Glutamatergic neuron (in vitro differentiated cells): ENCODE measurements at regions not wholly inside any gene's neighbourhood (a gene's known extent, or its start where the extent isn't known, plus 50 kb on each side); places are given as distances from the start of the nearest gene placed in this dataset.

ENCODE experiments used
- DNase-seq: peaks from one replicate; pipeline ENCODE4 v3.0.0; 2022
- H3K27ac Mint-ChIP-seq: one replicate; pipeline ENCODE4 v1.8.0; 2020; ENCODE audit warnings: mild to moderate bottlenecking, mixed read lengths, inconsistent platforms; ENCODE audit not compliant: unreplicated experiment
- H3K27me3 Mint-ChIP-seq: one replicate; pipeline ENCODE4 v1.8.0; 2020; ENCODE audit warnings: mild to moderate bottlenecking, moderate library complexity, mixed read lengths, inconsistent platforms; ENCODE audit not compliant: unreplicated experiment
- H3K36me3 Mint-ChIP-seq: one replicate; pipeline ENCODE4 v1.8.0; 2020; ENCODE audit warnings: mild to moderate bottlenecking, mixed read lengths, inconsistent platforms; ENCODE audit not compliant: unreplicated experiment
- H3K4me1 Mint-ChIP-seq: one replicate; pipeline ENCODE4 v1.8.0; 2020; ENCODE audit warnings: mild to moderate bottlenecking, low read depth, mixed read lengths, inconsistent platforms; ENCODE audit not compliant: unreplicated experiment
- H3K4me3 Mint-ChIP-seq: one replicate; pipeline ENCODE4 v1.8.0; 2020; ENCODE audit warnings: mild to moderate bottlenecking, mixed read lengths, inconsistent platforms; ENCODE audit not compliant: unreplicated experiment
- H3K9me3 Mint-ChIP-seq: one replicate; pipeline ENCODE4 v1.8.0; 2020; ENCODE audit warnings: mild to moderate bottlenecking, moderate library complexity, mixed read lengths, inconsistent platforms; ENCODE audit not compliant: unreplicated experiment
- TF ChIP-seq, protein P1 (sequence below): fragments of 200-600 bp; sonication (generic); IDR thresholded peaks from one replicate; pipeline ENCODE4 v1.5.0; 2021; ENCODE audit not compliant: partially characterized antibody, unreplicated experiment

DNA sequence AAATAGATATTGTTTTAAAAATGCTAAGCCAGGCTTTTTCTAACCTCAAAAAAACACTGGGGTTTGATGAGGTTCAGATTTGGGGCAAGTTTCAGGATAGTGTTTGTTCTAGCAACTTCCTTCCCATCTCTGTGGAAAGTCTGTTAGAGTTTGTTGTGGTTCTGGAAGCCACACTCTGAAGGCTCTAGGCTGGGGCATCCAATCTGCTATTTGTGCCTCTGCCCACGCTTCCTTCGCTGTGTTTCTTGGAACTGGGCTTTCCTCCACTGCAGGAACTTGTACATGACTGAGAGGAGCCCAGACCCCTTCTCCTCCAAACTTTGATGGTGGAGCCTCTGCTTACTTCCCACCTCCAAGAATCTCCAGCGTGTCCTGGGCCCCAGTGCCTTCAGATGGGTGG lies 108.5 kb upstream of the SLC25A13 start:
- Mint-ChIP-seq H3K27me3 (no peaks in the 10 kb centered on the region), H3K4me1 (no peaks in the 10 kb centered on the region), H3K9me3 (no peaks in the 10 kb centered on the region), H3K27ac (no peak overlapping the region), H3K4me3 (no peak overlapping the region), H3K36me3 (no peaks in the 10 kb centered on the region)
- no peak for DNase-seq
- TF ChIP-seq, protein P1, sequence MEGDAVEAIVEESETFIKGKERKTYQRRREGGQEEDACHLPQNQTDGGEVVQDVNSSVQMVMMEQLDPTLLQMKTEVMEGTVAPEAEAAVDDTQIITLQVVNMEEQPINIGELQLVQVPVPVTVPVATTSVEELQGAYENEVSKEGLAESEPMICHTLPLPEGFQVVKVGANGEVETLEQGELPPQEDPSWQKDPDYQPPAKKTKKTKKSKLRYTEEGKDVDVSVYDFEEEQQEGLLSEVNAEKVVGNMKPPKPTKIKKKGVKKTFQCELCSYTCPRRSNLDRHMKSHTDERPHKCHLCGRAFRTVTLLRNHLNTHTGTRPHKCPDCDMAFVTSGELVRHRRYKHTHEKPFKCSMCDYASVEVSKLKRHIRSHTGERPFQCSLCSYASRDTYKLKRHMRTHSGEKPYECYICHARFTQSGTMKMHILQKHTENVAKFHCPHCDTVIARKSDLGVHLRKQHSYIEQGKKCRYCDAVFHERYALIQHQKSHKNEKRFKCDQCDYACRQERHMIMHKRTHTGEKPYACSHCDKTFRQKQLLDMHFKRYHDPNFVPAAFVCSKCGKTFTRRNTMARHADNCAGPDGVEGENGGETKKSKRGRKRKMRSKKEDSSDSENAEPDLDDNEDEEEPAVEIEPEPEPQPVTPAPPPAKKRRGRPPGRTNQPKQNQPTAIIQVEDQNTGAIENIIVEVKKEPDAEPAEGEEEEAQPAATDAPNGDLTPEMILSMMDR: no peak

DNA sequence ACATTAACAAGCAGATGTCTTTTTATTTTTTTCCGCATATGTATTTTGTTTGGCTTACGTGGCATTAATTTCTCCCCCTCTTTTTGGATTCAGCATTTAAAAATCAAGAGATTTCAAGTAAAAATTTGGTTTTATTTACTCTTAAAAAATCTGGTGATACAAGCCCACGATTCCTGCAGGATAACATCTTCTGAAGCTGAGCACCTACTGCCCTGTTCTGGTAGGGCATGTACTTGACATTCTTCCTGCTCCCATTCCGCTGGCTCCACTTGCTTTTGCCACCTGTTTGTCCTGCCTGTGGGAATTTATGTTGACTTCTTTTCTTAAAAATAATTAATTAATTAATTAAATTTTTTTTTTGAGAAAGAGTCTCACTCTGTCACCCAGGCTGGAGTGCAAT lies 105.2 kb upstream of the SLC25A13 start:
- no peaks in the 10 kb centered on the region for H3K9me3 Mint-ChIP-seq
- H3K27me3 Mint-ChIP-seq: no peaks in the 10 kb centered on the region
- H3K4me1 Mint-ChIP-seq: no peaks in the 10 kb centered on the region
- TF ChIP-seq, protein P1: no peak
- DNase-seq: no peak
- no peaks in the 10 kb centered on the region for H3K36me3 Mint-ChIP-seq
- H3K4me3 Mint-ChIP-seq: no peak overlapping the region
- H3K27ac Mint-ChIP-seq: no peak overlapping the region

DNA sequence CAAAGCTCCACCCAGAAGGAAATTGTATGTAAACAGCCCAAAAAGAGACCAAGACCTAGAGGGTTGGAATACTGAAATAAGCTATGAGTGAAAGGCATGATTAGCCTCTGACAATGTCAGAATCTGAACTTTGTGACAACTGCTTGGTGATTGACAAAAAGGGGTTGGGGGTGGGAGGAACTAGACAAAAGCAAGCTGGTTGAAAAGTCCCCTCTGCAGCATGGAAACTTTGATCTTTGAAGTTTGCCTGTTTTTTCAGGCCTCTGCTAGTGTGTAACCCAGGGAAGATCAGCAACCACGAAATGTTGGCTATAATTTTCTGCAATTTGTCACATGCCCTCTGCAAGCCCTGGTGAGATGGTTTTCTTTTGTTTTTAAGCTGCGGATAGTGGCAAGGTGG lies 104.8 kb upstream of the SLC25A13 start:
- no peak overlapping the region for H3K4me3 Mint-ChIP-seq
- no peak overlapping the region for H3K27ac Mint-ChIP-seq
- TF ChIP-seq, protein P1: no peak
- DNase-seq: no peak
- no peaks in the 10 kb centered on the region for H3K4me1 Mint-ChIP-seq
- no peaks in the 10 kb centered on the region for H3K36me3 Mint-ChIP-seq
- H3K9me3 Mint-ChIP-seq: no peaks in the 10 kb centered on the region
- no peaks in the 10 kb centered on the region for H3K27me3 Mint-ChIP-seq

DNA sequence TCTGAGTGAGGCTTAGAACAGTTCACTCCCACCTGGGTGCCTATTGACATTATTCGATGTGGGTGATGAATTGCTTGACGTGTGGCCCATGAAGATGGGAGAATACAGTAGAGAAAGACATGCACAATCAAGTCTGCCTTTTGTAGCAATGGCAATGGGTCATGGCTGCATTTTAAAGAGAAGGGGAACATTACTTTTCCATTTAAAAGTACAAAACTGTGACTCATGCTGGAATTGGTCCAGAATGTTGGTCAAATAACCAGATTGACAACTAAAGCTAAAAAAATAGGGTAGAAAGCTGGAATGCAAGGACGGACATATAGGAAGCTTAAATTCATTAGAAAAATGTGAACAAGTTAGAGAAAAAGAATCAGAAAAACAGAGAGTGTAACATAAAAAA lies 104.1 kb upstream of the SLC25A13 start:
- no peak overlapping the region for H3K4me3 Mint-ChIP-seq
- TF ChIP-seq, protein P1: no peak
- no peak for DNase-seq
- no peaks in the 10 kb centered on the region for H3K27me3 Mint-ChIP-seq
- no peaks in the 10 kb centered on the region for H3K36me3 Mint-ChIP-seq
- no peak overlapping the region for H3K27ac Mint-ChIP-seq
- H3K4me1 Mint-ChIP-seq: no peaks in the 10 kb centered on the region
- H3K9me3 Mint-ChIP-seq: no peaks in the 10 kb centered on the region

DNA sequence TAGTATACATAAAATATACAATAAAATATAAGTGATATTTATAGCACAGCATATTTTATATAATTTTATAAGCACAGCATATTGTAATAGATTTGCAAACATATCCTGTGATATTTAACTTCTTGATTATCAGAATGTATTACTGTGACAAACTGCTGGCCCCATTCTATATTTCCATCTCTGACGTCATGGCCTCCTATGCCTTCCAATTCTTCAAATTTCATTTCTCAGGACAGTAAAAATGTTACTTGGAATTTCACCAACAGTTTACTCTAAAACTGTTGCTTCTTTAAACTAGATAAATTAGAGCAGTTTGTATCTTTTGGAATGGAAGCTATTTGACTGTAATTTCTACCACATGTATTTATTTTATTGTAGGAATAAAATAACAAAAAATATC lies 102.5 kb upstream of the SLC25A13 start:
- TF ChIP-seq, protein P1: no peak
- H3K4me1 Mint-ChIP-seq: no peaks in the 10 kb centered on the region
- DNase-seq: no peak
- no peaks in the 10 kb centered on the region for H3K27me3 Mint-ChIP-seq
- H3K27ac Mint-ChIP-seq: no peak overlapping the region
- H3K4me3 Mint-ChIP-seq: no peak overlapping the region
- no peaks in the 10 kb centered on the region for H3K9me3 Mint-ChIP-seq
- H3K36me3 Mint-ChIP-seq: no peaks in the 10 kb centered on the region
